ENCODE measurements at regions not wholly inside any gene's neighbourhood (a gene's known extent, or its start where the extent isn't known, plus 50 kb on each side); places are given as distances from the start of the nearest gene placed in this dataset.
"Not testable (repeated sequence)": the region's sequence is repeated elsewhere in the genome, so short reads cannot be mapped to it uniquely, and the experiment has no call there.

DNA sequence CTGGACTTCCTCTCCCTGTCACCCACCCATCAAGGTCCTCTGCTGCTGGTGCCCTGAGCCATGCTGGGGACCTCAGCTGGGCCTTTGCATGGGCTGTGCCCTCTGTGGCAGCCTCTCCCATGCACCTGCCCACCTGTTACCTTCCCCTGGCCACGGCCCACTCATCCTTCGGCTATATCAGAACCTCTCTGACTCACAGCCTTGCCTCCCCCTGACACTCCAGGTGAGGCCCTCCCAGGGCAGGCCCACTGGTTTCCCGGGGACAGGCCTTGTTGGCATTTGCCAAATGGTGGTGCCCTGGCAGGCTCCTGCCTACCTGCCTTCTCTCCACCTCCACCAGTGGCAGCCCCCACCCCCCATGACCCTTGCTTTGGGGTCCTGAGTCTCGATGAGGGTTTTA, 73.7 kb upstream of the PRR5 start:
- DNase-seq: no peak

DNA sequence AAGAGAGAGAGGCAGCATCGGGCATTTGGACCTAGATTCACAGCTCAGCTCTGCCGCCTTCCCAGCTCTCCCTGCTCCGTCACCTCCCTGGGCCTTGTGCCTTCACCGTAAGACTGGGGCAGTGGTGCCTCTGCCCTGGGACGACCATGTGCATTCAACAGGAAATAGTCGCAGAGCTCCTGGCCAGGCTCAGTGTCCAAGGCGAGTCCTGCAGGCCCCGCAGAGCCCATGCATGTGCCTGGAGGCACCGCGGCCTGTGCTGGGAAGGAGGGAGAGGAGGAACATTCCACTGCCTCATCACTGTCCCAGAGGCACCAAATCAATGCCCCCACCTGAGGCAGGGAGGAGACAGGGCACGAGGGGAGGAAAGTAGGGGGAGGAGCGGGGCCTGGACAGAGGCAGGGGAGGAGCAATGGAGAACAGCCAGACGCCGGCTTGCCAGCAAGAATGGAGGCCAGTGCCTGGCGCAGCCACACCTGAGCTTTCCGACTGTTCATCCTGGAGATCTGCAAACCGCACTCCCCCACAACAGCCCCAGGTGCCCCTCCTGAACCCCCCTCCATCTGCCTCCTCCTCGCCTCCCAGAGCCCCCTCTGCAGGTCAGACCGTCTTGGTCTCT, 74.4 kb upstream of the PRR5 start:
- DNase-seq: no peak

DNA sequence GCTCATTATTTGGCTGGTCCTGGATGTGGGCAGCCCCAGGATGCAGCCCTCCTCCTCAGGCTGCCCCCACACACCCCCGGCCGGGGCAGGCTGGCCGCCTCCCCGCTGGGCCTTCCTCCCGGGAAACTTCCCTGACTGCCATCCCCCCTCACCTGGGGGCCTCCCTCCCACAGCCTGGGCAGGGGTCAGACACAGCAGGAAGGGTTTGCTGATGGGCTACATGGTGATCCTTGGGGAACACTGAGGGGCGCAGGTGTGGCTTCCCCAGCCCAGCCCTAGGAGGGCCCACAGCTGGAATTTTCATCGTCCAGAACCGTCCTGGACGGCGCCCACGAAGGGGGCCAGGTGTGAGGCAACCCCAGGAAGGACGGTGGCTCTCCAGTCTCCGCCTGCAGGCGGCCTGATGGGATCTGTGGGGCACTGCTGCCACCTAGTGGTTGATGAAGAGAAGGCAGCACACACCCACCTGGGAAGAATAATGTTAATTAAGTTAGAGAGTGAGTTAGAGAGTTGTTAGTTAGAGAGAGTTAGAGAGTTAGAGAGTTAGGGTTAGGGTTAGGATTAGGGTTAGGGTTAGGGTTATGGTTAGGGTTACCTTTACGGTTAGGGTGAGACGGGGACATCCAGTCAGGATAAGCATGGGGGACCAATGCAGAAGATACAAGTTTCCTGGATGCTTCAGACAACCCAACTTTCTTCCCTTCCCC, 75.9 kb upstream of the PRR5 start:
- DNase-seq: no peak

DNA sequence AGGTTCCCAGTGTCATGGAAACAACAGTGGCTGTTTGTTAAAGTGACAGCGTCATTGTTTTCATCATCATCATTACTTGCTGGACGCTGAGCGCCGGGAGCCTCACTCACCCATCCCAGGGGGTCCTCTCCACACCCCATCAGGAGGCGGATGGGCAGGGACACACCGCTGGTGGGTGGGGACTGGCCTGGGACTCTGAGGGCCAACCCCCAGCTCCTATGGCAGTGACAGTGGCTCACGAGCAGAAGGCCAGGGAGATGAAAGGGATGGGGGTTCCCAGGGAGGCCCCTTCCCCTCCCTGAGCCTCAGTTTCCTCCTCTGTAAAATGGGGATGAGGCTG, 76.6 kb upstream of the PRR5 start:
- no peak for DNase-seq

DNA sequence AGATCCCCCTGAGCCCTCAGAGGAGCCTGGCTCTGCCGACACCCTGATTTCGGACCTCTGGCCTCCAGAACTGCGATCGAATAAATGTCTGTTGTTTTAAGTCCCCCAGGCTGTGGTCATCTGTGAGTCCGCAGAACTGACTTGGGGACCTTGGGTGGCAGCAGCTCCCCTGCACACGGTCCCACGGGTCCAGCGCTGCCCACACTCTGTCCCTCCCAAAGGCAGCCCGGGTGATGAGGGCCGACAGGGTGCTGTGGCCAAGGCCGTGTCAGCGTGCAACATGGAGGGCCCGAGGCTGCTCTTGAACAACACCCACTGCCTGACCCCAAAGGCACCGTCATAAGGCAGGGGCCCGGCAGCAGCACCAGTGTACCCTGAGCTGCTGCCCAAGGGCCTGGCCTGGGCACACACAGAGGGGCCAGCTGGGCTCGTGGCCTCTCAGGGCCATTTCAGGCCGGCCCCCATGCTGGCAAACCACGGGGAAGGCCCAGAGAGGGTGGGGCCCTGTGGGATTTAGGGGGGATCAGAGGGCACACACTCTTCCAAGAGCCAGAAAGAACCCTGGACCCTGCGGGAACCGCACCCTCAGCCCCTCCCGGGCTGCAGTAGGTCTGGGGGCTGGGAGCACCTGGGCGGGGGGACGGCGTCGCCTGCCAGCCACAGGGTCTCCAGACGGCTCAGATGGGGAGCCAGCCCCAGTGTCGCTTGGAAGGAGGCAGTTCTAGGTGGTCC, 77.1 kb upstream of the PRR5 start:
- DNase-seq: no peak

DNA sequence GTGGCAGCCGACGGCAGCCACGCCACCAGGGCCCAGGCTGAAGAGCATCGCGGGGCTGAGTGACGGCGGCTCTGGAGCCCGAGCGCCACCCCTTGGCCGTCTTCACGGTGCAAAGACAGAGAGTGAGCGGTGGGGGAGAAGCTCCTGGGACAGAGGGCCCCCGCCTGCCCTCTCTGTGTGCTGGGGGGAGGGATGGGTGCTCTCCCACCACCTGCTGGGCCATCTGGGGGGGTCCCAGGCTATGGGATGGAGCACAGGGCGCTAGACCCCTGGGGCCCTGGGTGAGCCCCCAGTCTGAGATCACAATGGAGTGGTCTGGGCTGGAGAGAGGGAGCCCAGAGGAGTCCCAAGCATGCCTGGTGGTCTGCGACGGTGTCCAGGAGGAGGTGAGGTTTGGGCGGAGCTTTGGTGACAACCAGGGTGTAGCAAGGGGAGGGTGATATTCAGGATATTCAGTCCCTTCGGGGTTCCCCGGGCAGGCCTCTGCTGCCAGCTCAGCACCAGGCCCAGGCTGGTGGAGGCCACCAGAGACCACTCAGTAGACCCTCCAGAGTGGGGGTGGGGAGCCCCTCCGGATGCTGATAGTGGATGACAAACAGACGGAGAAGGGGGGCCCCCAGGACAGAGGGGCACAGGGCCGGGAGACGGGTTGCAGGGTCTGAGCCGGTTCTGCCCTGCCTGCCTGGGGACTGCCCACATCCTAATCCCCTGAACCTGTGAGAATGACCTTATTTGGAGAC, 78.1 kb upstream of the PRR5 start:
- no peak for DNase-seq

DNA sequence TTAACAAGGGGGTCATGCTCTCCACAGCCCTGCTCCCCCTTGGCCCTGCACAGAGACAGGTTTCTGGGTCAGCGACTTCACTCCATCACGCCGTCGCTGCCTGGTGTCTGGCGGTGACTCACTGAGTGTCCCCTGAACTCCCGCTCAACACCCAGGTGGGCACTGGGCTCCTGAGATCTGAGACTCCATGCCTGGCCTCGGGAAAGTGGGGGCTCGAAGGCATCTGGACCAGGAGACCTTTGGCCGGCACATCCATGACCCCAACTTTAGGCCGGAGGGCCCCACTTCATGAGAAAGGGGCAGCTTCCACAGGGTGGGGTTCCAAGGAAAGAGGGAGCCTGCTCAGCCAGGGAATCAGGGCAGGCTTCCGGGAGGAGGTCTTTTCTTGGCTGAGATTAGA, 79.3 kb upstream of the PRR5 start:
- no peak for DNase-seq

DNA sequence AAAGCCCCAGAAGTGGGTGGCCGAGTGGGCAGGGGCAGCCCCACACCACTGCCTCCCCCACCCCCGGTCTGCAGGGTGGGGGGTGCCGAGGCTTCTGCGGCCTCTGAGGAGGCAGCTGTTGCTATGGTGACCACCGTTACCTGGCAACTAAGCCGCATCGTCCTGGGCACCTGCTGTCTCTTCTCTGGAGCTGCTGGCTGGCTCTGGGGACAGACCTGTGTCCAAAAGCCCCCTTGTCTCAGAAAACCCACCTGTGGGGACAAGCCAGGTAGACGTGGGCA, 79.9 kb upstream of the PRR5 start:
- DNase-seq: no peak

DNA sequence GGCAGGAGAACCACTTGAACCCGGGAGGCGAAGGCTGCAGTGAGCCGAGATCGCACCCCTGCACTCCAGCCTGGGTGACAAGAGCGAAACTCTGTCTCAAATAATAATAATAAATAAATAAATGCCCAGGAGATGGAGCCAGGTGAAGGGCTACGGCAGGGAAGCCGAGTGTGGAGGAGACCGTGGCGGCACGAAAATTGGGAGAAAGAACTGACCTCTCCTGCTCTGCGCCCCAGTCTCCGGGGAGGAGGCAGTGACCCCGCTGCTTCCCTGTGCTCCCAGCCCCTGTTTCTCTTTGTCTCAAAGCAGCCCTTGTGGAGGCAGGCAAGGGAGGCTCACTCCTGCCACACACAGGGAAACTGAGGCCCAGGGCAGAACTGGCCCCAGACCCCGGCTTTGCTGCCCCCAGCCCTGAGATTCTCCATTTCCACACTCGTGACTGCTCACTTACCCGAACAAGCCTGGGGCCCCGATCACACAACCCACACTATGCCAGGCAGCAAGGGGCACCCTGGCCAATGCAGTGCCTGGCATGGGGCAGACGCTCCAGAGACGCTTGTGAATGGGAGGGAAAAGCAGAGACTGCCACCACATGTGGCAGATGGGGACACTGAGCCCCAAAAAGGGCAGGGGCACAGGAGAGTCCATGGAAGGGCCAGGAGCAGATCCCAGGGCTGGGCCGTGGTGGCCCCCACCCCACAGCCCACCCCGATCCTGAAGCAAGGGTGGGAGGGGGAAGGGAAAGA, 80.4 kb upstream of the PRR5 start:
- no peak for DNase-seq

DNA sequence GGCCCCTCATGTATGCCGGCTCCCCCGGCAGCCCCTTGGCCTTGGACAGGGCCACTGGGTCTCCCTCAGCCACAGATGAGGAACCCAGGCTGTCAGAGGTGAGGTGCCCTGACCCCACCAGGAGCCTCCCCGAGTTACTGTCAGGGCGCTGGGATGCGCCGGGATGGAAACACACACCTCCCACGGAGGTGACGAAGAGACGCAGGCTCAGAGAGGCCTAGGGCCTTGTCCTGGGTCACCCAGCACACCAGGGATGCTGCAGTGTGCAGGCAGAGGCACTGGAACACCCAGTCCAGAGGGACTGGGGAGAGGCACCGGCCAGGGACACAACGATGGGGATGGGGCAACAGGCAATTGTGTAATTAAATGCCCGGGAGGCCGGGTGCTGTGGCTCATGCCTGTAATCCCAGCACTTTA, 81.2 kb upstream of the PRR5 start:
- DNase-seq: no peak

DNA sequence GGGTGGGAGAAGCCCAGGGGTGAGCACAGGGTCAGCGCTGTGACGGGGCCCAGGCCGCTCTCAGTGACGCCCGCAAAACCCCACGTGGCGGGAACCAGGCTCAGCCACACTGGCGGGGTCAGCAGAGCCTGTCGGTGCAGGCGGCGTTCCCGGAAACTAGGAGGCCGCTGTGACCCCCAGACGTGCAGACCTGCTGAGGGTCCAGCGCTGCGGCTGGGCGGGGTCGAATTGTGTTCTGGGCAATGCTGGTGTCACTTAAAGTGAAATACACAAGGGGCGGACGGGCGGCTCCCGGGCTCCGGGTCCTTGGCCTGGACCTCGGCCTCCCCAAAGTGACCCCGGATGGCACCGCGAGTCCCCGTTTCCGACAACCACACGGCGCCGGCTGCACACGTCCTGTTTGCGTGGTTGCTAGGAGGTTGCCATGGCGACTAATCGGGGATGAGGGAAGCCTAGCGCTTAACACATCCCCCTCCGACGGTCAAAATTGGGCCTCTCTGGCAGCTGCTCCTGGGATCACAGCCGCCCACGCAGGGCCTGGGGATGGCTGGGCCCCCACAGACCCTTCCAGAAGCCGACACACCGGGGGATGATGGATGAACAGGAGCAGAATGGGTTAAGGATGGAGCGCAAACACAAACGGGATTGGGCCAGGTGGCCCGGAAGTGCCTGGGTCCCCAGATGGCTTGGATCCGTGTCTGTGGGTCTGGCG, 81.7 kb upstream of the PRR5 start:
- DNase-seq: no peak

DNA sequence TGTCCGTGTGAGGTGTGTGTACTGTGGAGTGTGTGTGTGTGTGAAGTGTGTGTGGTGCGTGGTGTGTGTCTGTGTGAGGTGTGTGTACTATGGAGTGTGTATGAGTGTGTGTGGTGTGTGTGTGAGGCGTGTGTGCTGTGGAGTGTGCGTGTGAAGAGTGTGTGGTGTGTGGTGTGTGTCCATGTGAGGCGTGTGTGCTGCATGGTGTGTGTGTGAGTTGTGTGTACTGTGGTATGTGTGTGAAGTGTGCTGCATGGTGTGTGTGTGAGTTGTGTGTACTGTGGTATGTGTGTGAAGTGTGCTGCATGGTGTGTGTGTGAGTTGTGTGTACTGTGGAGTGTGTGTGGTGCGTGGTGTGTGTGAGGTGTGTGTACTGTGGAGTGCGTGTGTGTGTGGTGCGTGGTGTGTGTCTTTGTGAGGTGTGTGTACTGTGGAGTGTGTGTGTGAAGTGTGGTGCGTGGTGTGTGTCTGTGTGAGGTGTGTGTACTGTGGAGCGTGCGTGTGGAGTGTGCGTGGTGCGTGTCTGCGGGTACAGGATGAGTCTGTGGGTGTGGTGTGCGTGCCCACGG, 82.4 kb upstream of the PRR5 start:
- not testable (repeated sequence) for DNase-seq

DNA sequence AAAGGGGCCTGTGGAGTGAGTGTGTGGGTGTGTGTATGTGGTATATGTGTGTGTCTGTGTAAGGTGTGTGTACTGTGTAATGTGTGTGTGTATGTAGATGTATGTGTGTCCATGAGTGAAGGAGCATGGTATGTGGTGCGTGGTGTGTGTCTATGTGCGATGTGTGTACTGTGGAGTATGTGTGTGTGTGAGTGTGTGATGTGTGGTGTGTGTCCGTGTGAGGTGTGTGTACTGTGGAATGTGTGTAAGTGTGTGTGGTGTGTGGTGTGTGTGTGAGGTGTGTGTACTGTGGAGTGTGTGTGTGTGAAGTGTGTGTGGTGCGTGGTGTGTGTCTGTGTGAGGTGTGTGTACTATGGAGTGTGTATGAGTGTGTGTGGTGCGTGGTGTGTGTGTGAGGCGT, 83.1 kb upstream of the PRR5 start:
- DNase-seq: not testable (repeated sequence)

DNA sequence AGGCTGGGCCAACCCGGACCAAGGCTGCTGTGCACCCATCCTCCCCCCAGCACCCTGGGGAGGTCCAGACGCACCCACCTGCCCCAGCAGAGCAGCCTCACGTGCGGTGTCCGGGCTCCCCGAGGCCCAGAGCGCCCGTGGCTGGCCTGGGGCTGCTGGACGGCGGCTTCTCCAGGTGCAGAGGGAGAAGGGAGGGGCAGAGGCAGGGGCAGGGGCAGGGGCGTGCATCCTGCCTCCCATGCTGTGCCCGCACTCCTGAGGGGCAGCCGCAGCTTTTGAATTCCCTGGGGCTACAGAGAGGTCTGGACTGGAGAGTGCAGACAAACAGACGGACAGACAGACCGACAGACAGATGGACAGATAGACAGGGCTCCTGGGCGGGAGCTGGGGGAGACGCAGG, 83.6 kb upstream of the PRR5 start:
- no peak for DNase-seq

DNA sequence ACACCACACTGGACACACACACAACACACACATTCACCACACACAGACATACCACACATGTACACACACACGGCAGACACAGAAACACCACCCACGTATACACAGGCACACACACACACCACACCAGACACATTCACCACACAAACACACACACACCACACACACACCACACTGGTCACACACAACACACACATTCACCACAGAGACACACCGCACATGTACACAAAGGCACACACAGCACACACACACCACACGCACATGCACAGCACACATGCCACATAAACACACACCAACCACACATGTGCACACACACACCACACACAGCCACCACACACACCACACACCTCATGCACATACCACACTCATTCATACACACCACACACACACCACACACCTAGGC, 84.2 kb upstream of the PRR5 start:
- no peak for DNase-seq

DNA sequence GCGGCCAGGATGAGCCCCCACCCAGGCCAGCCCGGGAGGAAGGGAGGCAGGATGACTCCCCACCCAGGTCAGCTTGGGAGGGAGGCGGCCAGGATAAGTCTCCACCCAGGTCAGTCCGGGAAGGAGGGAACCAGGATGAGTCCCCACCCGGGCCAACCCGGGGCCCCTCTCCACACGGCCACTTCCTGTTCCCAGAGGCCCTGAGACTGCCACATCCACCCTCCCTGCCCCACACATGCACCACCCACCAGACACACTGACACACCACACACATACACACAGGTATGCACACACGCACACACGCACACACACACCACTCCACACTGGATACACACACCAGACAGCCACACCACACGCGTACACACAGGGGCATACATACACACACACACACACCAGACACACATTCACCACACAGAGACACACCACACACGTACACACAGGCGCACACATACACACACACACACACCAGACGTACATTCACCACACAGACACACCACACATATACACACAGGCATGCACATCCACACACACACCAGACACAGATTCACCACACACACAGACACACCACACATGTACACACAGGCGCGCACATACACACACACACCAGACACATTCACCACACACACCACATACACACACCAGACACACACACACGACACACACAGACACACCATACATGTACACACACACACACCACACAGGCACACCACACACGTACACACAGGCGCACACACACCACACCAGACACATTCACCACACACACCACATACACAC, 84.9 kb upstream of the PRR5 start:
- no peak for DNase-seq

DNA sequence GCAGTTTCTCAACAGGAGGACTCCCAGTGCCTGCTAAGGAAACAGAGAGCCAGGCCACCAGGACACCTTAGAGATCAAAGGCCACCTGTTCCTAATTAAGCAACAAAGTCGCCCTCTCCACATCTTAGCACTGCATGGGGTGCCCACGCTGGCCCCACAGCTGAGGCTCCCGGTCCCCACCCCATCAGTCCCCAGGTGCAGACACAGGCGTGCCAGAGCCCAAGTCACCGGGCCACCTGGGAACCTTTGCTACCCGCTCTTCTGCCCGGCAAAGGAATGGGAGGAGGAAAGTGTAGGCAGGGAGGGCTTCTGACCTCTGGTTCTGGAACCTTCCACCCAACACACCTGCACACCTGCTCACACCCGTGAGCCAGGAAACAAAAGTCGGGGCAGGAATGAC, 85.5 kb upstream of the PRR5 start:
- no peak for DNase-seq

DNA sequence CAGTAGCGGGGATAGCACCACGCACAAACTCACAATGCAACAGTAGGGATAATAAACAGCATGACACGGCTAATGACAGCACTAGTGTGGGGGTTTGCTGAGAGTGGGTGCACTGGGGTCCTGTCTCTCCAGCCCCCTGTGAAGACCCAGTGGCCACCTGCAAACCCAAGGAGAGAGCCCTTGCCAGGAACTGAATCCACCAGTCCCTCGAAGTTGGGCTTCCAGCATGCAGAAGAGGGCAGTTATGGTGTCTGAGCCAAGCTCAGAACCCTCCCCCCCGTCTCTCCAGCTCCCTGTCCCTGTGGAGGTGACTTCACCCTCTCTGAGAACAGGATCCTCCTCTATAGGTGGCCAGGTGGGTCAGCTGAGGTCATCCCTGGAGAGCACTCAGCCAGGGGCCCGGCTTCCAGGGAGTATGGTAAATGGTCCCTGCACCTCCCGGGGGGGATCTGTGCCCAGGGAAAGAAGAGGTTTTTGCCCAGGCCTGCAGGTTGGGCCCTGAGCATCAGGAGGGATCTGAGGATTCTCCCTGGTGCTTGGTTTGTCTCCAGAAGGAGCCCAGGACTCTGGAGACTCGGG, 86.3 kb upstream of the PRR5 start:
- no peak for DNase-seq

DNA sequence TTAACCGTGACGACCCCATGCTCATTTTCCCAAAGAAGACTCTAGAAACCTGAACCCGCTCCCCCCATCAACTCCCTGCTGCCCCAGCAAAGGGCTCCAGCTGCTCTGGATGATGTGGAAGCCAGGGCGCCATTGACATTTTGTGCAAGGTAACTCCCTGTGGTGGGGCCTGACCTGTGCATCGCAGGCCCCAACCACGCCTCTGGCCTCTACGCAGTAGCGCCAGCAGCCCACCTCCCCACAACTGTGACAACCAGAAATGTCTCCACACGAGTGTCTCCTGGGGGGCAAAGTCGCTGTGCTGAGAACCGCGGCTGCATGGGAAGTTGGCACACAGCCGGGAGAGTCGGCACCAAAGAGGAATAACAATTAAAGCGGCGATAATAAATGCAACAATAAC, 86.9 kb upstream of the PRR5 start:
- no peak for DNase-seq

DNA sequence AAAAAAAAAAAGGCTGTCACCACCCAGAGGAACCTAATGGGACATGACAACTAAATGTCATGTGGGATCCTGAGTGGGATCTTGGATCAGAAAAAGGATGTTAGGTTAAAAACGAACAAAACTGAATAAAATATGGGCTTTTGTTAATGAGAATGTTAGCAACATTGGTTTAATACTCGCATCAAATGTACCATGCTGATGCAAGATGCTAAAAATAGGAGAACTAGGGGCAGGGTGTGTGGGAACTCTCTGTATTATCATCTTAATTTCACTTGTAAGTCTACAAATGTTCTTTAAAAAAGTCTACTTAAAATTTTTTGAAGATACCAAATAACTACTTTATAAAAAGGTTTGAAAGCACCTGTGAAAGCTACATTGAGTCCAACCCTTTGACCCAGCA, 88.8 kb upstream of the PRR5 start:
- DNase-seq: no peak

DNA sequence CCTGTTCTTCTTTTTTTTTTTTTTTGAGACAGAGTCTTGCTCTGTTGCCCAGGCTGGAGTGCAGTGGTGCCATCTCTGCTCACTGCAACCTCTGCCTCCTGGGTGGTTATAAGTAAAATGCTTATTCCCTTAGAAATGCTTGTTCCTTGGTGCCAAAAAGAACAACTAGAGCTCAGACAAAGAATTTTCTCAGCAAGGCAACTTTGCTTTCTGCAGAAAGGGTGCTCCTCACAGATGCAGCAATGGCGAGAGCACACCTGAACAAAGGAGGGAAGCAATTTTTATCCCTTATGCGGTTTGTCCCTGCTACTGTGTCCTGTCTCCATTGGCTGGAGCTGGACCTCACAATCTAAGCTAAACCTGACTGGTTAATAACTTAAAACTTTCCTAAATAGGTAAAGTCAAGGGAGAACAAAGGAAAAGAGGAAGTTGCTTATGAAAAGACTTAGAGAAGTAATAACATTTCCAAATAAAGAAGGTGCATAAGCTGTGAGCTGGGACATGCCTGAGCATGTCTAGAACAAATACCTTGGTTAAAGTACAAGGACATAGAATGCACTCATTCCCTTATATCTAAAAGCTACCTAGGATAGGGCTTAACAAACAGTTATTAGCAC, 90.0 kb upstream of the PRR5 start:
- no peak for DNase-seq

All from NCI-H1092 (cell line).